ENCODE measurements at regions not wholly inside any gene's neighbourhood (a gene's known extent, or its start where the extent isn't known, plus 50 kb on each side); places are given as distances from the start of the nearest gene placed in this dataset.

- H3K4me1 ChIP-seq, result no peaks in the 10 kb centered on the region
- no peaks in the 10 kb centered on the region for H3K27me3 ChIP-seq
- H3K9me3 ChIP-seq, result peaks cover 0 to 4% (median 0%) of the 10 kb centered on the region in 3 donors
- H3K36me3 ChIP-seq, result no peaks in the 10 kb centered on the region
- ATAC-seq, result no peak
- 40 to 48% methylated on average over 3 of the region's 3 CpGs for WGBS, 2 donors (ENCODE audit: low coverage in 1 of 2)
- H3K4me3 ChIP-seq, result no peak overlapping the region
- TF ChIP-seq POLR2A (IDR thresholded peaks at IDR 0.05), result no peak
- TF ChIP-seq CTCF (IDR thresholded peaks at IDR 0.05), result no peak
- TF ChIP-seq EP300 (IDR thresholded peaks at IDR 0.05), result no peak
- no peak for TF ChIP-seq POLR2AphosphoS5 (IDR thresholded peaks at IDR 0.05)
- no peak overlapping the region for H3K27ac ChIP-seq
Measured at GRCh38 chr1:82246050-82246449, 445.3 kb downstream of the ADGRL2 start.

GRCh38 chr1:82245345-82246014 lies 444.7 kb downstream of the ADGRL2 start:
- H3K9me3 ChIP-seq, result peaks cover 0 to 4% (median 0%) of the 10 kb centered on the region in 3 donors
- H3K27ac ChIP-seq, result no peak overlapping the region
- H3K36me3 ChIP-seq, result no peaks in the 10 kb centered on the region
- 83 to 86% methylated on average over 6 to 7 of the region's 7 CpGs for WGBS, 2 donors (ENCODE audit: low coverage in 1 of 2)
- TF ChIP-seq POLR2AphosphoS5 (IDR thresholded peaks at IDR 0.05), result no peak
- TF ChIP-seq POLR2A (IDR thresholded peaks at IDR 0.05), result no peak
- H3K27me3 ChIP-seq, result no peaks in the 10 kb centered on the region
- H3K4me1 ChIP-seq, result no peaks in the 10 kb centered on the region
- H3K4me3 ChIP-seq, result no peak overlapping the region
- no peak for ATAC-seq

- no peaks in the 10 kb centered on the region for H3K36me3 ChIP-seq
- peaks cover 0 to 4% (median 0%) of the 10 kb centered on the region in 3 donors for H3K9me3 ChIP-seq
- ATAC-seq, result no peak
- H3K27me3 ChIP-seq, result no peaks in the 10 kb centered on the region
- TF ChIP-seq POLR2A (IDR thresholded peaks at IDR 0.05) (no peak), EP300 (IDR thresholded peaks at IDR 0.05) (no peak), POLR2AphosphoS5 (IDR thresholded peaks at IDR 0.05) (no peak), CTCF (IDR thresholded peaks at IDR 0.05) (no peak)
- 54 to 100% methylated on average over 1 to 2 of the region's 3 CpGs for WGBS, 2 donors (ENCODE audit: low coverage in 1 of 2)
- no peaks in the 10 kb centered on the region for H3K4me1 ChIP-seq
- no peak overlapping the region for H3K27ac ChIP-seq
- no peak overlapping the region for H3K4me3 ChIP-seq
Measured at GRCh38 chr1:82240571-82240970, 439.8 kb downstream of the ADGRL2 start.

- Histone ChIP-seq H3K4me1 (peaks cover 0 to 20% (median 3%) of the 10 kb centered on the region in 3 donors), H3K9me3 (peaks cover 0 to 12% (median 0%) of the 10 kb centered on the region in 3 donors), H3K27me3 (no peaks in the 10 kb centered on the region), H3K27ac (no peak overlapping the region), H3K36me3 (no peaks in the 10 kb centered on the region), H3K4me3 (no peak overlapping the region)
- 95 to 98% methylated on average over 4 of the region's 4 CpGs for WGBS, 2 donors (ENCODE audit: low coverage in 1 of 2)
- ATAC-seq, result no peak
- TF ChIP-seq EP300 (IDR thresholded peaks at IDR 0.05), result no peak
- no peak for TF ChIP-seq CTCF (IDR thresholded peaks at IDR 0.05)
- TF ChIP-seq POLR2AphosphoS5 (IDR thresholded peaks at IDR 0.05), result no peak
- no peak for TF ChIP-seq POLR2A (IDR thresholded peaks at IDR 0.05)
Measured at GRCh38 chr1:82230667-82231066, 429.9 kb downstream of the ADGRL2 start.

GRCh38 chr1:82227306-82228095 lies 426.8 kb downstream of the ADGRL2 start:
- Histone ChIP-seq H3K36me3 (no peaks in the 10 kb centered on the region), H3K9me3 (no peaks in the 10 kb centered on the region), H3K4me1 (peaks cover 0 to 28% (median 3%) of the 10 kb centered on the region in 3 donors), H3K4me3 (no peak overlapping the region), H3K27me3 (no peaks in the 10 kb centered on the region), H3K27ac (no peak overlapping the region)
- ATAC-seq, result no peak
- 52 to 74% methylated on average over 3 of the region's 3 CpGs for WGBS, 2 donors (ENCODE audit: low coverage in 1 of 2)
- TF ChIP-seq POLR2A (IDR thresholded peaks at IDR 0.05) (no peak), CTCF (IDR thresholded peaks at IDR 0.05) (no peak), POLR2AphosphoS5 (IDR thresholded peaks at IDR 0.05) (no peak), EP300 (IDR thresholded peaks at IDR 0.05) (no peak)
